ENCODE measurements at regions not wholly inside any gene's neighbourhood (a gene's known extent, or its start where the extent isn't known, plus 50 kb on each side); places are given as distances from the start of the nearest gene placed in this dataset.

DNA sequence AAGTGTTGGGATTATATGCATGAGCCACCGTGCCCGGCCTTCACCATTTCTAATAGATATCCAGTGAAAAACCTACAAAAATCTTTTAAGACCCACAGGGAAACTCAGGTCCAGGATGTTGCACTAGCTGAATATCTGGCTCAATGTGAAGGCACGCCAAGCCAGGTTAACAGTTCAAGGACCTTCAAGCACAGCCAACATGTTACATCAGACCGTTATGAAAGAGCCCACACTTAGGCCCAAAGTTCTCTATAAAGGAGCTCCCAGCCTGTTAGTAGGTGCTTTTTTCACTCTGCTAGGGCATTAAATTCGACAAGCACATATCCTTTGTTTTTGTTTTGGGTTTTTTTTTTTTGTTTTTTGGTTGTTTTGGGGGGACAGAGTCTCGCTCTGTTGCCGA is 69.0 kb downstream of the OTX2 start:
- no peak for ATAC-seq
- H3K4me3 ChIP-seq (ENCODE audit: low read length) = no peak overlapping the region
- no peak overlapping the region for H3K4me2 ChIP-seq (ENCODE audit: low read length)
- no peaks in the 10 kb centered on the region for H3F3A ChIP-seq (ENCODE audit: low read length, unreplicated experiment)
- DNase-seq = no peak
- TF ChIP-seq, protein P1, sequence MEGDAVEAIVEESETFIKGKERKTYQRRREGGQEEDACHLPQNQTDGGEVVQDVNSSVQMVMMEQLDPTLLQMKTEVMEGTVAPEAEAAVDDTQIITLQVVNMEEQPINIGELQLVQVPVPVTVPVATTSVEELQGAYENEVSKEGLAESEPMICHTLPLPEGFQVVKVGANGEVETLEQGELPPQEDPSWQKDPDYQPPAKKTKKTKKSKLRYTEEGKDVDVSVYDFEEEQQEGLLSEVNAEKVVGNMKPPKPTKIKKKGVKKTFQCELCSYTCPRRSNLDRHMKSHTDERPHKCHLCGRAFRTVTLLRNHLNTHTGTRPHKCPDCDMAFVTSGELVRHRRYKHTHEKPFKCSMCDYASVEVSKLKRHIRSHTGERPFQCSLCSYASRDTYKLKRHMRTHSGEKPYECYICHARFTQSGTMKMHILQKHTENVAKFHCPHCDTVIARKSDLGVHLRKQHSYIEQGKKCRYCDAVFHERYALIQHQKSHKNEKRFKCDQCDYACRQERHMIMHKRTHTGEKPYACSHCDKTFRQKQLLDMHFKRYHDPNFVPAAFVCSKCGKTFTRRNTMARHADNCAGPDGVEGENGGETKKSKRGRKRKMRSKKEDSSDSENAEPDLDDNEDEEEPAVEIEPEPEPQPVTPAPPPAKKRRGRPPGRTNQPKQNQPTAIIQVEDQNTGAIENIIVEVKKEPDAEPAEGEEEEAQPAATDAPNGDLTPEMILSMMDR (conservative IDR thresholded peaks at IDR 0.05; ENCODE audit: low read depth, low read length) = no peak
- no peak for TF ChIP-seq EZH2phosphoT487 (IDR thresholded peaks at IDR 0.05; ENCODE audit: borderline replicate concordance, low read length)
- TF ChIP-seq EZH2 (IDR thresholded peaks at IDR 0.05; ENCODE audit: low read length, unreplicated experiment) = no peak
- peaks cover 79% of the 10 kb centered on the region for H3K27me3 ChIP-seq (ENCODE audit: low read length)
- no peak overlapping the region for H3K9ac ChIP-seq (ENCODE audit: low read length)
- no peaks in the 10 kb centered on the region for H3K9me3 ChIP-seq (ENCODE audit: low read length)
- no peak overlapping the region for H2AFZ ChIP-seq (ENCODE audit: low read length)
- no peaks in the 10 kb centered on the region for H4K20me1 ChIP-seq (ENCODE audit: low read length)
- no peak overlapping the region for H3K27ac ChIP-seq (ENCODE audit: low read length)
- H3K9me2 ChIP-seq (replicated peaks; ENCODE audit: low read length) = no peaks in the 10 kb centered on the region
- intact Hi-C loops (cut with micrococcal nuclease) = no loop called here
- POLR2A ChIA-PET (ENCODE audit: unreplicated experiment) = no interaction called here
- no peaks in the 10 kb centered on the region for H3K36me3 ChIP-seq (ENCODE audit: low read depth, low read length)
- CTCF ChIA-PET = no interaction called here
- H3K4me1 ChIP-seq (ENCODE audit: insufficient read depth, low read length) = no peaks in the 10 kb centered on the region
- no TSS peak for BruUV-seq (replicated peaks)
- no peaks in the 10 kb centered on the region for H3K79me2 ChIP-seq (ENCODE audit: low read length)

DNA sequence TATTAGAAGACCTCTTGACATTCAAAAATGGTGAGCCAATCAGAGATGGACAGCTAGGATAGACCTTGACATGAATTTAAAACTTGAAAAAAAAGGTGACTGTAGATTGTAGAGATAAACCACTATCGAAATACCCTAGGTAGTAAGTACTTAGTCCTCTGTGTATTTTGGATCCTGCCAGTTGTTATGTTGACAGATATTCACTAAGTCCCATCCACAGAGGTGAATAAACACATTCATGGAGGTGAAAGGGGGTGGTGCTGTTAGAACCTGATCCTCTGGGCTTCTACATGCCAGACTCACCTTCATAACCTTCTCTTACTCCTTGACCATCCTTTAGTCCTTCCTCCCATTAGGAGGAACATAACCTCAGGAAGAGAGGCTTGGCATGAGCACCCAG is 72.3 kb downstream of the OTX2 start:
- Histone ChIP-seq H3F3A (ENCODE audit: low read length, unreplicated experiment) (no peaks in the 10 kb centered on the region), H3K4me1 (ENCODE audit: insufficient read depth, low read length) (peaks cover 3% of the 10 kb centered on the region; the same call in 1 of the 2 replicates), H3K27ac (ENCODE audit: low read length) (no peak overlapping the region), H3K36me3 (ENCODE audit: low read depth, low read length) (no peaks in the 10 kb centered on the region), H4K20me1 (ENCODE audit: low read length) (no peaks in the 10 kb centered on the region), H2AFZ (ENCODE audit: low read length) (no peak overlapping the region), H3K27me3 (ENCODE audit: low read length) (peaks cover 67% of the 10 kb centered on the region), H3K9me2 (replicated peaks; ENCODE audit: low read length) (no peaks in the 10 kb centered on the region), H3K4me3 (ENCODE audit: low read length) (no peak overlapping the region), H3K4me2 (ENCODE audit: low read length) (no peak overlapping the region), H3K79me2 (ENCODE audit: low read length) (no peaks in the 10 kb centered on the region), H3K9ac (ENCODE audit: low read length) (no peak overlapping the region), H3K9me3 (ENCODE audit: low read length) (no peaks in the 10 kb centered on the region)
- TF ChIP-seq, protein P1 (conservative IDR thresholded peaks at IDR 0.05; ENCODE audit: low read depth, low read length) = no peak
- no peak for TF ChIP-seq EZH2 (IDR thresholded peaks at IDR 0.05; ENCODE audit: low read length, unreplicated experiment)
- no peak for TF ChIP-seq EZH2phosphoT487 (IDR thresholded peaks at IDR 0.05; ENCODE audit: borderline replicate concordance, low read length)
- ATAC-seq (no peak), DNase-seq (no peak)
- POLR2A ChIA-PET (ENCODE audit: unreplicated experiment) = no interaction called here
- intact Hi-C loops (cut with micrococcal nuclease) = no loop called here
- CTCF ChIA-PET = no interaction called here
- BruUV-seq (replicated peaks) = no TSS peak

DNA sequence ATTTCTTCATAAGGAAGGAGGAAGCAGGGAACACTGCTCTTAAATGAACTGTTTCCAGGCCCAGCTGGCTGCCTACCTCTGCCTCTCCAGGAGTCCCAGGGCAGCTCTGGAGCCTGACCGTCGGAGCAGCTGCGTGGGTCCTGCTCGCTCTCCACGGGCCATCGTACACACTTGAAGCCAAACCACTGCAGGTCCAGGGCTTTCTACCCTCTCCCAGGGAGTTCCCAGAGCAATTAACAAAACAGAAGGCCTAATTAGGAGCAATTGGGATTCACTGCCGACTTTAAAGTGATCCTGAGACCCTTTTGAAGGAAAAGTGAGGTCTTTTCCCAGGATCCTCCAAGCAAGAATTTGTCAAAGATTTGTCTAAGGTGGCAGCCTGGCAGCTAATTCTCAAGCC is 76.9 kb downstream of the OTX2 start:
- CTCF ChIA-PET = no interaction called here
- no peaks in the 10 kb centered on the region for H3K79me2 ChIP-seq (ENCODE audit: low read length)

More for the DNA sequence above, 76.9 kb downstream of the OTX2 start:
- Histone ChIP-seq H3K36me3 (ENCODE audit: low read depth, low read length) (no peaks in the 10 kb centered on the region), H3K4me2 (ENCODE audit: low read length) (no peak overlapping the region), H3K9me2 (replicated peaks; ENCODE audit: low read length) (no peaks in the 10 kb centered on the region), H3K4me3 (ENCODE audit: low read length) (no peak overlapping the region), H4K20me1 (ENCODE audit: low read length) (no peaks in the 10 kb centered on the region), H3K27me3 (ENCODE audit: low read length) (peaks cover 73% of the 10 kb centered on the region), H2AFZ (ENCODE audit: low read length) (no peak overlapping the region), H3K9ac (ENCODE audit: low read length) (no peak overlapping the region), H3K9me3 (ENCODE audit: low read length) (no peaks in the 10 kb centered on the region), H3F3A (ENCODE audit: low read length, unreplicated experiment) (no peaks in the 10 kb centered on the region), H3K4me1 (ENCODE audit: insufficient read depth, low read length) (peaks cover 3% of the 10 kb centered on the region; the same call in 1 of the 2 replicates), H3K27ac (ENCODE audit: low read length) (no peak overlapping the region)
- no TSS peak for BruUV-seq (replicated peaks)
- POLR2A ChIA-PET (ENCODE audit: unreplicated experiment) = no interaction called here
- intact Hi-C loops (cut with micrococcal nuclease) = no loop called here
- TF ChIP-seq EZH2phosphoT487 (IDR thresholded peaks at IDR 0.05; ENCODE audit: borderline replicate concordance, low read length) (no peak), EZH2 (IDR thresholded peaks at IDR 0.05; ENCODE audit: low read length, unreplicated experiment) (no peak)
- TF ChIP-seq, protein P1 (conservative IDR thresholded peaks at IDR 0.05; ENCODE audit: low read depth, low read length) = no peak
- no peak for DNase-seq
- no peak for ATAC-seq

Measured in PC-3 (cell line).